ENCODE measurements at regions not wholly inside any gene's neighbourhood (a gene's known extent, or its start where the extent isn't known, plus 50 kb on each side); places are given as distances from the start of the nearest gene placed in this dataset.

DNA sequence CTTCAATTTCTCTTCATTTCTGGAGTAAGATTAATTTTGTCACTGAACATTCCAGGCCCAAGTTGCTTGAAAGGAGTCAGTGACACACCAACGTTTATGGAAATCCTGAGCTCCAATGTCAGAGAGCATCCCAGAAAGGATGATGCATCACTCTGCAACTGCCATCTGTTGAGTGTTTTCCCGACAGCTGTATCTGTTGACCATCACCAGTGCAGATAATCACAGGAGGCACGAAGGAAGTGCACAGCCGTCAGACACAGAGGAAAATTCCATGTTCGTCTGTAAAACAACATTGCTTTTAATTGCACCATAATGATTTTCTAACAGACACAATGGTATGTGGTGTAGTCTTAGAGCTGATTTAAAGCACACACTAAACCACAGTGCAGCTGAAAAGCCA lies 376.7 kb upstream of the ADGRL2 start:
- Histone ChIP-seq H3K9me3 (ENCODE audit: control insufficient read depth in 1 of 2, low read length in 2 of 2) (no peaks in the 10 kb centered on the region), H3K4me1 (ENCODE audit: control insufficient read depth in 1 of 2, insufficient read depth in 2 of 2, low read length in 2 of 2) (peaks cover under 1 to 8% of the 10 kb centered on the region in 2 donors), H3K27ac (ENCODE audit: low read depth, low read length) (no peak overlapping the region), H3K27me3 (ENCODE audit: control insufficient read depth in 1 of 2, insufficient read depth in 2 of 2, low read length in 2 of 2) (no peaks in the 10 kb centered on the region), H3K4me3 (ENCODE audit: low read depth in 1 of 2, low read length in 2 of 2) (no peak overlapping the region), H3K9ac (ENCODE audit: low read depth in 1 of 2, low read length in 2 of 2) (no peak overlapping the region), H3K36me3 (ENCODE audit: control insufficient read depth in 1 of 2, insufficient read depth in 2 of 2, low read length in 2 of 2) (no peaks in the 10 kb centered on the region)

DNA sequence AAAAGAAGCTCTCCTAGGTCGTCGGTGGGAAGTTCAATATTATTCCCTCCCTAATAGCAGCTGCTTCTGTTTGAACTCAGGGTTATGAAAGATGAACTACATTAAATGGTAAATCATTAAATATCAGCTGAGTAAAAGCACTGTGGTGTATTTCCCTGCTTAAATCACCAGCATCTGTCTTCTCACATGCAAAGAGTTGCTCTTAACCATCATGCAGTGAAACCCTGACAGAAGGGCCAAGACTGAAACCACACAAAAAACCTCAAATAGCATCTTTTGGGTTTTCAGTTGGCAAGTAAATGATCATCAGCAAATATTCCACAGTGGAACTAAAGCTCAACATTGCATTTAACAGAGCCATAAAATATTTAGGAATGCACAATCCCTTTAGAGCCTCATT lies 380.0 kb upstream of the ADGRL2 start:
- H3K4me3 ChIP-seq (ENCODE audit: low read depth in 1 of 2, low read length in 2 of 2): no peak overlapping the region
- no peak overlapping the region for H3K9ac ChIP-seq (ENCODE audit: low read depth in 1 of 2, low read length in 2 of 2)
- H3K36me3 ChIP-seq (ENCODE audit: control insufficient read depth in 1 of 2, insufficient read depth in 2 of 2, low read length in 2 of 2): no peaks in the 10 kb centered on the region
- no peaks in the 10 kb centered on the region for H3K27me3 ChIP-seq (ENCODE audit: control insufficient read depth in 1 of 2, insufficient read depth in 2 of 2, low read length in 2 of 2)
- no peak overlapping the region for H3K27ac ChIP-seq (ENCODE audit: low read depth, low read length)
- no peaks in the 10 kb centered on the region for H3K9me3 ChIP-seq (ENCODE audit: control insufficient read depth in 1 of 2, low read length in 2 of 2)
- H3K4me1 ChIP-seq (ENCODE audit: control insufficient read depth in 1 of 2, insufficient read depth in 2 of 2, low read length in 2 of 2): no peaks in the 10 kb centered on the region

DNA sequence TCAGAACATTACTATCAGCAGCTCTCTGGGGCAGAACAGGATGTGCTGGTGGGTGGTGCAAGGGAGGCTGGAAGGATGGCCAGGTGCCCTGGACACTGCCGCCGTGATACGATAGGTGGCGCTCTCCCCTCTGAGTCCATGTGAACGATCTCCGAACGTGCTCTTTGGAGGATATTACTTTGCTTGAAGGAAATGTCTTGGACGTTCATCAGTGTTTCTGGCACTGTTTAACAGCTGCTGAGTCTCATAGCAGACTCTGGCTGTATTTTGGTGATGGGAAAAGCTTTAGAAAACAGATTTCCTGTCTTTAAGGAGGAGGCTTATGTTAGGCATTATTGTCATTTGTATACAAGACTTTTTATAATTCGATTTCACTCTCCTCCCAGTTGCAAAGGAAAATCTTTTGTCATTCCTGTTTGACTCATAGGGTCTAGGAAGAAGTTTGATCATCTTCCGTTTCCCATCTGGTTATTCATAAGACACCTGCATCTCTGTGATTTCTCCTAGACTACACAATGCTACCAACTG lies 386.2 kb upstream of the ADGRL2 start:
- Histone ChIP-seq H3K4me3 (ENCODE audit: low read depth in 1 of 2, low read length in 2 of 2) (no peak overlapping the region), H3K27ac (ENCODE audit: low read depth, low read length) (no peak overlapping the region), H3K4me1 (ENCODE audit: control insufficient read depth in 1 of 2, insufficient read depth in 2 of 2, low read length in 2 of 2) (peaks cover 0 to 9% of the 10 kb centered on the region in 2 donors), H3K9ac (ENCODE audit: low read depth in 1 of 2, low read length in 2 of 2) (no peak overlapping the region), H3K27me3 (ENCODE audit: control insufficient read depth in 1 of 2, insufficient read depth in 2 of 2, low read length in 2 of 2) (no peaks in the 10 kb centered on the region), H3K36me3 (ENCODE audit: control insufficient read depth in 1 of 2, insufficient read depth in 2 of 2, low read length in 2 of 2) (no peaks in the 10 kb centered on the region), H3K9me3 (ENCODE audit: control insufficient read depth in 1 of 2, low read length in 2 of 2) (no peaks in the 10 kb centered on the region)

GRCh38 chr1:81412954-81413353 lies 387.8 kb upstream of the ADGRL2 start:
- Histone ChIP-seq H3K4me1 (ENCODE audit: control insufficient read depth in 1 of 2, insufficient read depth in 2 of 2, low read length in 2 of 2) (peaks cover 0 to 9% of the 10 kb centered on the region in 2 donors), H3K36me3 (ENCODE audit: control insufficient read depth in 1 of 2, insufficient read depth in 2 of 2, low read length in 2 of 2) (no peaks in the 10 kb centered on the region), H3K27ac (ENCODE audit: low read depth, low read length) (no peak overlapping the region), H3K9me3 (ENCODE audit: control insufficient read depth in 1 of 2, low read length in 2 of 2) (no peaks in the 10 kb centered on the region), H3K4me3 (ENCODE audit: low read depth in 1 of 2, low read length in 2 of 2) (no peak overlapping the region), H3K9ac (ENCODE audit: low read depth in 1 of 2, low read length in 2 of 2) (no peak overlapping the region), H3K27me3 (ENCODE audit: control insufficient read depth in 1 of 2, insufficient read depth in 2 of 2, low read length in 2 of 2) (no peaks in the 10 kb centered on the region)

- H3K27ac ChIP-seq (ENCODE audit: low read depth, low read length): no peak overlapping the region
- peaks cover 0 to 9% of the 10 kb centered on the region in 2 donors for H3K4me1 ChIP-seq (ENCODE audit: control insufficient read depth in 1 of 2, insufficient read depth in 2 of 2, low read length in 2 of 2)
- H3K9me3 ChIP-seq (ENCODE audit: control insufficient read depth in 1 of 2, low read length in 2 of 2): no peaks in the 10 kb centered on the region
Observed at GRCh38 chr1:81410941-81411340, 389.8 kb upstream of the ADGRL2 start.

GRCh38 chr1:81410351-81410750 lies 390.4 kb upstream of the ADGRL2 start:
- Histone ChIP-seq H3K4me1 (ENCODE audit: control insufficient read depth in 1 of 2, insufficient read depth in 2 of 2, low read length in 2 of 2) (peaks cover 0 to 9% of the 10 kb centered on the region in 2 donors), H3K36me3 (ENCODE audit: control insufficient read depth in 1 of 2, insufficient read depth in 2 of 2, low read length in 2 of 2) (no peaks in the 10 kb centered on the region), H3K27me3 (ENCODE audit: control insufficient read depth in 1 of 2, insufficient read depth in 2 of 2, low read length in 2 of 2) (no peaks in the 10 kb centered on the region), H3K27ac (ENCODE audit: low read depth, low read length) (no peak overlapping the region), H3K9ac (ENCODE audit: low read depth in 1 of 2, low read length in 2 of 2) (no peak overlapping the region), H3K9me3 (ENCODE audit: control insufficient read depth in 1 of 2, low read length in 2 of 2) (no peaks in the 10 kb centered on the region), H3K4me3 (ENCODE audit: low read depth in 1 of 2, low read length in 2 of 2) (no peak overlapping the region)

More at GRCh38 chr1:81410941-81411340, 389.8 kb upstream of the ADGRL2 start:
- Histone ChIP-seq H3K27me3 (ENCODE audit: control insufficient read depth in 1 of 2, insufficient read depth in 2 of 2, low read length in 2 of 2) (no peaks in the 10 kb centered on the region), H3K36me3 (ENCODE audit: control insufficient read depth in 1 of 2, insufficient read depth in 2 of 2, low read length in 2 of 2) (no peaks in the 10 kb centered on the region), H3K9ac (ENCODE audit: low read depth in 1 of 2, low read length in 2 of 2) (no peak overlapping the region), H3K4me3 (ENCODE audit: low read depth in 1 of 2, low read length in 2 of 2) (no peak overlapping the region)

GRCh38 chr1:81409780-81410274 lies 390.9 kb upstream of the ADGRL2 start:
- Histone ChIP-seq H3K27ac (ENCODE audit: low read depth, low read length) (no peak overlapping the region), H3K27me3 (ENCODE audit: control insufficient read depth in 1 of 2, insufficient read depth in 2 of 2, low read length in 2 of 2) (no peaks in the 10 kb centered on the region)

DNA sequence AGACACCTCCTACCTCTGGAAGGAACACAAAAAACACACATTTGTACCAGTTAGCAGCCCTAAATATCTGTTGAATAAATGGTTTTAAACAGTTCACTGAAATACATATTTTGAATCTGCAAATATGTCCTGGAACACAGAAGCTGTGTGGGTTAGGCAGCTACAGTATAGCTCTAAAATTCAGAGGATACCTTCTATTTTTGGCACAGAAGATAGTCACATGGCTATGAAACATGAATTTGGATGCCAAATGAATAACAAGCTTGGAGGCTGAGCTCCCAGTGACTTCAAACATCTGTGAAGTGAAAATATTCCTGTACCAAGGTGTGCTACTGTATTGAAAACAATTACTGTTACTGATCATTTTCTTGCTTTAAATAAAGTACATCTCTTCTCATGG lies 391.5 kb upstream of the ADGRL2 start:
- H3K27me3 ChIP-seq (ENCODE audit: control insufficient read depth in 1 of 2, insufficient read depth in 2 of 2, low read length in 2 of 2): no peaks in the 10 kb centered on the region
- no peak overlapping the region for H3K27ac ChIP-seq (ENCODE audit: low read depth, low read length)
- H3K4me3 ChIP-seq (ENCODE audit: low read depth in 1 of 2, low read length in 2 of 2): no peak overlapping the region
- H3K4me1 ChIP-seq (ENCODE audit: control insufficient read depth in 1 of 2, insufficient read depth in 2 of 2, low read length in 2 of 2): peaks cover 0 to 3% of the 10 kb centered on the region in 2 donors
- no peaks in the 10 kb centered on the region for H3K36me3 ChIP-seq (ENCODE audit: control insufficient read depth in 1 of 2, insufficient read depth in 2 of 2, low read length in 2 of 2)
- no peaks in the 10 kb centered on the region for H3K9me3 ChIP-seq (ENCODE audit: control insufficient read depth in 1 of 2, low read length in 2 of 2)
- no peak overlapping the region for H3K9ac ChIP-seq (ENCODE audit: low read depth in 1 of 2, low read length in 2 of 2)

More at GRCh38 chr1:81409780-81410274, 390.9 kb upstream of the ADGRL2 start:
- Histone ChIP-seq H3K9me3 (ENCODE audit: control insufficient read depth in 1 of 2, low read length in 2 of 2) (no peaks in the 10 kb centered on the region), H3K4me1 (ENCODE audit: control insufficient read depth in 1 of 2, insufficient read depth in 2 of 2, low read length in 2 of 2) (peaks cover 0 to 9% of the 10 kb centered on the region in 2 donors), H3K36me3 (ENCODE audit: control insufficient read depth in 1 of 2, insufficient read depth in 2 of 2, low read length in 2 of 2) (no peaks in the 10 kb centered on the region), H3K4me3 (ENCODE audit: low read depth in 1 of 2, low read length in 2 of 2) (no peak overlapping the region), H3K9ac (ENCODE audit: low read depth in 1 of 2, low read length in 2 of 2) (no peak overlapping the region)

GRCh38 chr1:81408419-81408818 lies 392.3 kb upstream of the ADGRL2 start:
- H3K36me3 ChIP-seq (ENCODE audit: control insufficient read depth in 1 of 2, insufficient read depth in 2 of 2, low read length in 2 of 2): no peaks in the 10 kb centered on the region
- H3K4me1 ChIP-seq (ENCODE audit: control insufficient read depth in 1 of 2, insufficient read depth in 2 of 2, low read length in 2 of 2): no peaks in the 10 kb centered on the region
- no peaks in the 10 kb centered on the region for H3K9me3 ChIP-seq (ENCODE audit: control insufficient read depth in 1 of 2, low read length in 2 of 2)
- no peak overlapping the region for H3K9ac ChIP-seq (ENCODE audit: low read depth in 1 of 2, low read length in 2 of 2)
- H3K27ac ChIP-seq (ENCODE audit: low read depth, low read length): no peak overlapping the region
- no peaks in the 10 kb centered on the region for H3K27me3 ChIP-seq (ENCODE audit: control insufficient read depth in 1 of 2, insufficient read depth in 2 of 2, low read length in 2 of 2)
- no peak overlapping the region for H3K4me3 ChIP-seq (ENCODE audit: low read depth in 1 of 2, low read length in 2 of 2)

GRCh38 chr1:81407000-81407821 lies 393.5 kb upstream of the ADGRL2 start:
- no peaks in the 10 kb centered on the region for H3K9me3 ChIP-seq (ENCODE audit: control insufficient read depth in 1 of 2, low read length in 2 of 2)
- H3K27me3 ChIP-seq (ENCODE audit: control insufficient read depth in 1 of 2, insufficient read depth in 2 of 2, low read length in 2 of 2): no peaks in the 10 kb centered on the region
- H3K27ac ChIP-seq (ENCODE audit: low read depth, low read length): no peak overlapping the region
- no peaks in the 10 kb centered on the region for H3K36me3 ChIP-seq (ENCODE audit: control insufficient read depth in 1 of 2, insufficient read depth in 2 of 2, low read length in 2 of 2)
- no peak overlapping the region for H3K4me3 ChIP-seq (ENCODE audit: low read depth in 1 of 2, low read length in 2 of 2)
- H3K4me1 ChIP-seq (ENCODE audit: control insufficient read depth in 1 of 2, insufficient read depth in 2 of 2, low read length in 2 of 2): no peaks in the 10 kb centered on the region
- H3K9ac ChIP-seq (ENCODE audit: low read depth in 1 of 2, low read length in 2 of 2): no peak overlapping the region
